ENCODE measurements at regions not wholly inside any gene's neighbourhood (a gene's known extent, or its start where the extent isn't known, plus 50 kb on each side); places are given as distances from the start of the nearest gene placed in this dataset.
"Not testable (repeated sequence)": the region's sequence is repeated elsewhere in the genome, so short reads cannot be mapped to it uniquely, and the experiment has no call there.

- H3K4me2 ChIP-seq (ENCODE audit: extremely low read depth, insufficient read depth, low read length), result no peak overlapping the region
- no peak for TF ChIP-seq CTCF (conservative IDR thresholded peaks at IDR 0.05 in 1 of 2, IDR thresholded peaks at IDR 0.05 in 1 of 2; ENCODE audit: low read depth in 1 of 2, low read length in 2 of 2)
- no peak for TF ChIP-seq EZH2 (IDR thresholded peaks at IDR 0.05; ENCODE audit: low read length, missing control alignments)
- no peak overlapping the region for H3K9ac ChIP-seq (ENCODE audit: insufficient read depth, low read length)
- H3K36me3 ChIP-seq (ENCODE audit: control insufficient read depth, insufficient read depth, low read length), result no peaks in the 10 kb centered on the region
- H2AFZ ChIP-seq (ENCODE audit: low read length), result no peak overlapping the region
- H3K4me3 ChIP-seq (replicated peaks in 1 of 4; ENCODE audit: control extremely low read depth in 1 of 4, insufficient read depth in 1 of 4, low read depth in 3 of 4, low read length in 4 of 4), result no peak overlapping the region
- H3K4me1 ChIP-seq (ENCODE audit: control insufficient read depth, extremely low read depth, insufficient read depth, low read length), result no peaks in the 10 kb centered on the region
- H3K9me3 ChIP-seq (ENCODE audit: control insufficient read depth, insufficient read depth, low read depth, low read length), result no peaks in the 10 kb centered on the region
- H4K20me1 ChIP-seq (ENCODE audit: control insufficient read depth, extremely low read depth, insufficient read depth, low read length), result no peaks in the 10 kb centered on the region
- H3K79me2 ChIP-seq (ENCODE audit: control insufficient read depth, insufficient read depth, low read length), result no peaks in the 10 kb centered on the region
- H3K27me3 ChIP-seq (ENCODE audit: control insufficient read depth, insufficient read depth, low read length), result no peaks in the 10 kb centered on the region
- no peak for DNase-seq (ENCODE audit: low read depth in 2 of 2)
- H3K27ac ChIP-seq (ENCODE audit: insufficient read depth, low read length), result no peak overlapping the region
Measured at GRCh38 chr12:46686267-46686942, 139.4 kb downstream of the SLC38A4 start.

- not testable (repeated sequence) for H3K27me3 ChIP-seq (ENCODE audit: control insufficient read depth, insufficient read depth, low read length); H3K9ac ChIP-seq (ENCODE audit: insufficient read depth, low read length); H3K4me2 ChIP-seq (ENCODE audit: extremely low read depth, insufficient read depth, low read length); H4K20me1 ChIP-seq (ENCODE audit: control insufficient read depth, extremely low read depth, insufficient read depth, low read length); H3K27ac ChIP-seq (ENCODE audit: insufficient read depth, low read length); H3K9me3 ChIP-seq (ENCODE audit: control insufficient read depth, insufficient read depth, low read depth, low read length); H3K4me1 ChIP-seq (ENCODE audit: control insufficient read depth, extremely low read depth, insufficient read depth, low read length); DNase-seq (ENCODE audit: low read depth in 2 of 2); H2AFZ ChIP-seq (ENCODE audit: low read length); H3K79me2 ChIP-seq (ENCODE audit: control insufficient read depth, insufficient read depth, low read length); H3K4me3 ChIP-seq (replicated peaks in 1 of 4; ENCODE audit: control extremely low read depth in 1 of 4, insufficient read depth in 1 of 4, low read depth in 3 of 4, low read length in 4 of 4); H3K36me3 ChIP-seq (ENCODE audit: control insufficient read depth, insufficient read depth, low read length)
Measured at GRCh38 chr12:46684243-46684642, 141.6 kb downstream of the SLC38A4 start.

GRCh38 chr12:46682148-46682547 lies 143.6 kb downstream of the SLC38A4 start:
- Histone ChIP-seq H3K9me3 (ENCODE audit: control insufficient read depth, insufficient read depth, low read depth, low read length) (no peaks in the 10 kb centered on the region), H3K4me1 (ENCODE audit: control insufficient read depth, extremely low read depth, insufficient read depth, low read length) (no peaks in the 10 kb centered on the region), H2AFZ (ENCODE audit: low read length) (no peak overlapping the region), H3K9ac (ENCODE audit: insufficient read depth, low read length) (no peak overlapping the region), H3K27ac (ENCODE audit: insufficient read depth, low read length) (no peak overlapping the region), H3K79me2 (ENCODE audit: control insufficient read depth, insufficient read depth, low read length) (no peaks in the 10 kb centered on the region), H3K36me3 (ENCODE audit: control insufficient read depth, insufficient read depth, low read length) (no peaks in the 10 kb centered on the region), H4K20me1 (ENCODE audit: control insufficient read depth, extremely low read depth, insufficient read depth, low read length) (no peaks in the 10 kb centered on the region), H3K4me3 (replicated peaks in 1 of 4; ENCODE audit: control extremely low read depth in 1 of 4, insufficient read depth in 1 of 4, low read depth in 3 of 4, low read length in 4 of 4) (no peak overlapping the region), H3K4me2 (ENCODE audit: extremely low read depth, insufficient read depth, low read length) (no peak overlapping the region), H3K27me3 (ENCODE audit: control insufficient read depth, insufficient read depth, low read length) (no peaks in the 10 kb centered on the region)
- no peak for TF ChIP-seq EZH2 (IDR thresholded peaks at IDR 0.05; ENCODE audit: low read length, missing control alignments)
- DNase-seq (ENCODE audit: low read depth in 2 of 2), result no peak

- DNase-seq (ENCODE audit: low read depth in 2 of 2), result no peak
- H3K4me2 ChIP-seq (ENCODE audit: extremely low read depth, insufficient read depth, low read length), result no peak overlapping the region
- no peaks in the 10 kb centered on the region for H4K20me1 ChIP-seq (ENCODE audit: control insufficient read depth, extremely low read depth, insufficient read depth, low read length)
- H3K36me3 ChIP-seq (ENCODE audit: control insufficient read depth, insufficient read depth, low read length), result no peaks in the 10 kb centered on the region
- H3K79me2 ChIP-seq (ENCODE audit: control insufficient read depth, insufficient read depth, low read length), result no peaks in the 10 kb centered on the region
- H3K4me3 ChIP-seq (replicated peaks in 1 of 4; ENCODE audit: control extremely low read depth in 1 of 4, insufficient read depth in 1 of 4, low read depth in 3 of 4, low read length in 4 of 4), result no peak overlapping the region
- no peak overlapping the region for H2AFZ ChIP-seq (ENCODE audit: low read length)
- H3K4me1 ChIP-seq (ENCODE audit: control insufficient read depth, extremely low read depth, insufficient read depth, low read length), result no peaks in the 10 kb centered on the region
- no peaks in the 10 kb centered on the region for H3K27me3 ChIP-seq (ENCODE audit: control insufficient read depth, insufficient read depth, low read length)
- TF ChIP-seq CTCF (conservative IDR thresholded peaks at IDR 0.05 in 1 of 2, IDR thresholded peaks at IDR 0.05 in 1 of 2; ENCODE audit: low read depth in 1 of 2, low read length in 2 of 2) (no peak), EZH2 (IDR thresholded peaks at IDR 0.05; ENCODE audit: low read length, missing control alignments) (no peak)
- H3K9ac ChIP-seq (ENCODE audit: insufficient read depth, low read length), result no peak overlapping the region
- no peak overlapping the region for H3K27ac ChIP-seq (ENCODE audit: insufficient read depth, low read length)
- H3K9me3 ChIP-seq (ENCODE audit: control insufficient read depth, insufficient read depth, low read depth, low read length), result no peaks in the 10 kb centered on the region
Measured at GRCh38 chr12:46680506-46680905, 145.3 kb downstream of the SLC38A4 start.
